LoVo (cell line): ENCODE measurements at regions not wholly inside any gene's neighbourhood (a gene's known extent, or its start where the extent isn't known, plus 50 kb on each side); places are given as distances from the start of the nearest gene placed in this dataset.

ENCODE experiments used
- DNase-seq: peaks from one replicate; pipeline ENCODE4 v3.0.0-alpha.2; 2016; ENCODE audit warnings: low spot score

DNA sequence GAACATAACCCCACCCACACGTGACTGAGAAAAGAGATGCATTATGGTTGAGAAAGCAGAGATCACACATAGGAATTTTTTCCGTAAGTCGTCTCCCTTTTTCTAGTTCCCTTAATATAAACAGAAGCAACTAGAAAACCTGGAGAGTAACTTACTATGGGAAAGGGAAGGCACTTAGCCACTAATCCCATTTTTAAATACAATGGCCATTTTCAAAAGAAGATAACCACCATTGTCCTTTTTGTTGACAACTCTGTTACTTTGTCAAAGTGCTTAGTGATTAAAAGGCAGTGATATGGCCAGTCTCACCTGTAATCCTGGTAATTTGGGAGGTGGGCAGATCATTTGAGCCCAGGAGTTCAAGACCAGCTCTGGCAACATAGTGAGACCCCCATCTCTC, 184.4 kb upstream of the UMPS start:
- DNase-seq: no peak

DNA sequence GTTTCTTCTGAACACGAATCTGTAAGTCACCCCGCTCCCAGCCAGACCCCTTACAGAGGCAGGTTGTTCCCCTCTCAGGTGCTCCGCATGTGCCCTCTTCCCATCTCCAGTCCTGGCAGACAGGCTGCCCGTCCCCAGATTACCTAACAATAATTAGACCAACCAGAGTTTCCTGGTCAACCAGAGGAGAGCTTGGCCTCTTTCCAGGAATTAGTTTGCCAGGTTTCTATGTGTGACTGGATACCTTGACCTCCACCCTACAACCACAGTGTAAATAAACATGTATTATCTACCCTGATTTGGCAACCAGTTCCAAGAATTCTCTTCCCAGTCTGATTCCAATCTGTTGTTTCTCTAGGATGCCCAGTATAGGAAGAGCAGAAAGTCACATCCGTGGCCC, 178.0 kb upstream of the UMPS start:
- peak; percentile 92 for DNase-seq

DNA sequence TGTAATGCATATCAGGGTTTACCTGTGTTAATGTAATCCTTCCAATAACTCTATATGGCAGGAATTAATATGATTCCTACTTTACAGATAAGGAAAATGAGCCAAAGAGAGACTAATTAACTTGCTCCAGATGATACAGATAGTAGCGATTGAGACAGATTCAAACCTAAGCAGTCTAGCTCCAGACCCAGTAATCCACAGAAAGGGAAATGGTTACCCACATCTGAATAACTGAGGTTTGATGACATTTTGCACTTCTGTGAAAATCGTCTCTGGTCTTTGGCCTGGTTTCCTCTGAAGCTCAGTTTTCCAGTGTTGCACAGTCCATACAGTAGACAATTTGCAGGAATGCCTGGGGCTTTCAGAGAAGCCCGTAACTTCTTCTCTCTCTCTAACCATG, 177.1 kb upstream of the UMPS start:
- no peak for DNase-seq

DNA sequence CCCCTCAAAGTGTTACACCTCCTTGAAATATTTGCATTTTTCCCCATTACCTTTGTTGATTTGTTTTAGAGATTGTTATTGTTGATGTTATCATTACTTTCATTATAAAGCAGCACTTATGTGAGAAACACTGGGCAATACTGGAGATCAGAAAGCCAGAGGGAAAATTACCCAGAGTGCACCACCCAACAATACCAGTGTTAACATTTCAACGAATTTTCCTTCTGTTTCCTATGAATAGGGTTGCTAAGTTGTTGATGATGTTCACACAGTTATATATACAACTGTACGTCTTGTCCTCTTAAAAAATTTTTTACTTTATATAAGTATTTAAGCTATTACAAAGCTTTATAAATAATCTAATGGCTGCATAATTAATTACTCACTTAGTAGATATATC, 173.6 kb upstream of the UMPS start:
- no peak for DNase-seq

DNA sequence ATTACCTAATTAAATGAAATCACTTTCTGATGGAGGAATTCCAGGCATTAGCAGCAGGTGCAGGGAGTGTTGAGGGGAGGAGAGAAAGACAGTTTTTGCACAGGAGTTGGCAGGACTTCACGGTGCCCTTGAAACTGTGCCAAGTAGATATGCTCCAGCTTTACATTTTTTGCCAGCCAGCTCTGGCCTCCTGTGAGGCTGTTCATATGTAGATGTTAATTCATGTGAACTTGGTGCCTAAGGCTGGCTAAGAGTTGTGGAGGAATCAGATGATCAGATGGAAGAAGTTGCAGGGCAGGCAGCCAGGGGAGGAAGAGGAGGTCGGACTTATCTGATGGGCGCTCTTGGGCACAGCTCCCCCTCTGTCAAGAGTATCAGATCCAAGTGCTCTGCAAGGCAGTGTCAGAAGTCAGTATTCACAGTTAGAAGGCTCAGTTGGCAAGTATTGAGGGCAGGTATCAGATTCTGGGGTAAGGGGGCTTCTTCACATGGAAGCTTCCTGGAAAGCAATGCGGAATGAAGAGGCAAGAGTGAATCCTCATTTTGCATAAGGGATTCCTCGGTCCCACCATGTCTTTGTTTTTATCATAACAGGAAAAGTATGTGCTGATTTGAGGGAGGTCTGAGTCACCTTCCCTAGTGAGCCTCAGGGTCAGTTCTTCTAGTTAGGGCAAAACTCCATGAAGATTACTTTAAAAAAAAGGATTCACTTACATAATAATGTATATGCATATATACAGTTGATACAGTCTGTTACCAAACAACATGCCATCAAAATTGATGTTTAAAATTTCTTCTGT, 172.6 kb upstream of the UMPS start:
- no peak for DNase-seq

DNA sequence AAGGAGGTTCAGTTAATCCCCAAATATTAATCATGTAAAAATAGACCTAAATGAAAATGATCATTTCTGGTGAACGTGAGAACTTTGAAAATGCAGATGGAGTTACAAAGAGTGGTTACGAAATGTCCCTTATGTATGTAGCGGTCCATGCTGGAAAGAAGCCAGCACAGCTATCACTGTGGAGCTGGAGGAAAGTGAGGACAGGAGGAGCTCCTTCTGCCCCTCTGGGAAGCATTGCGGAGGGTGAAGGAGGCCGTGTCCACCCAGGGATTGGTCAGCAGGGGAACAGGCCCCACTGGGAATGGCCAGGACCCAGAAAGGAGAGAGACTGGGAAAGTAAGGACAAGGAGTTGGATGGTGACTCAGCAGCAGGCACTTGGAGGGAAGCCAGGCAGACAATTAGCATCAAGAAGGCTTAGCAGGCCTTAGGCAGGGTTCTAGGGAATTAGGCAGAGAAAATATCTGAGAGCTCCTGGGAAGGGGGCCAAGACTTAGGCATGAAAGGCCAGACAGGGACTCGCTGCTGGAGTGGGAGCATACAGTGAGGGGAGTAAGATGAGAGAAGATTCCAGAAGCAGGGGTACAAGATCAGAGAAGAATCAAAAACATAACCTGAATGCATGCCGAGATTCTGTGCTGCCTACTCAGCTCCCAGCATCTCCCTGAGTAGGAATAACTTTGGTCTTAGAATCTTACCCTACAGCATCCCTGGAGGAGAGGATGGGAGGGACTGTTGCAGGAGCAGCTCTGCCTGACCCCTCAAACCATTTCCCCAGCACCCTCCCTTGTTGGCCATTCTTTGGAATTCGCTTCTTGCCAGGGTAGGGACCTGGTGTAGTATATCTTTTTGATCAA, 171.0 kb upstream of the UMPS start:
- DNase-seq: peak; percentile 79

DNA sequence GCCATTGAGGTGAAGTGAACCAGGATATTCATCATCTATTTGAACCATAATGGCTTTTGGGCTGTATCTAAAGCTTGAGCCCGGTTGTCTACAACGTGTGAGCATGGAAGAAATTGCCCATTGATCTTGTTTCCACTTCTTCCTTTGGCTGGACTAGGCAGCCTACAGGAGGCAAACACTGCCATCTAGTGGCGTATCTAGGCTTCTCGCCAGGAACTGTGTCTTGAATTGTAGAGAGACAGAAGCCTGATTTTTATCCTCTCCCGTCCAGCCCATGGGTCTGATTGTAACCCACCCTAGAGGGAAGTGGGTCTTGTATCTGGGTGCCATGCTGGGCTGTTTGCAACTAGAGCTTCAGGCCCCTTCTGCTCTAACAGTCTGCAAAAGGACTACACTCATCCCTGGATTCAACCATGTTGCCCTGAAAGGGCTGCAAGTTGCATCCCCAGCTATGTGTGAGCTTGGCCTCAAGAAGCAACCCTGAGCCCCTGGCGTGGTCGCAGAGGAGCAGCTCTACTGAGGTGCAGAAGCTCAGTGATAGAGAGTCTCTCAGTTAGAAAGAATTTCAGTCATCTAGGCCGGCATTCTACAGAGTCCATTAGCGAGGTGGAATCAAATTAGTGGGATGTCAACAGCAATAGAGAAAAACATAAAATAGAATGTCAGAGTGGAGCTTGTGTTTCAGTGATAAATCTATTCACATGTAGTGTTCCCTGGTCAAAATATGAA, 170.2 kb upstream of the UMPS start:
- peak; percentile 73 for DNase-seq

DNA sequence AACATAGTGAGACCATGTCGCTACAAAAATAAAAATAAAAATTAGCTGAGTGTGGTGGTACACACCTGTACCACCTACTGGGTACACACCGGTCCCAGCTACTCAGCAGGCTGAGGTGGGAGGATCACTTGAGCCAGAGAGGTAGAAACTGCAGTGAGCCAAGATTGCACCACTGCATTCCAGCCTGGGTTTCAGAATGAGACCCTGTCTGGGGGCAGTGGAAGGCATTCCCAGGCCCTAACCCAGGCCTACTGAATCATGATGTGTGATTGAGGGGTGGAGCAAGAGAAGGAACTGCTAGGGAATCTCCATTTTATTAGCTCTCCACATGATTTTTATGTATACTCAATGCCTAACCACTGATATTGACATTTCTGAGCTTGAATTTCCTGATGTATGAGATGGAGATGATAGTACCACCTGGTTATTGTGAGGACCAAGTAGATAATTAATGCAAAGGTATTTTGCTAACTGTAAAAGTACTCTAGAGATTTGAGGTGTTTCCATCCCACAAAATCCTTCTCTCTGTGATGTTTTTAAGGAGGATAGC, 169.5 kb upstream of the UMPS start:
- no peak for DNase-seq

DNA sequence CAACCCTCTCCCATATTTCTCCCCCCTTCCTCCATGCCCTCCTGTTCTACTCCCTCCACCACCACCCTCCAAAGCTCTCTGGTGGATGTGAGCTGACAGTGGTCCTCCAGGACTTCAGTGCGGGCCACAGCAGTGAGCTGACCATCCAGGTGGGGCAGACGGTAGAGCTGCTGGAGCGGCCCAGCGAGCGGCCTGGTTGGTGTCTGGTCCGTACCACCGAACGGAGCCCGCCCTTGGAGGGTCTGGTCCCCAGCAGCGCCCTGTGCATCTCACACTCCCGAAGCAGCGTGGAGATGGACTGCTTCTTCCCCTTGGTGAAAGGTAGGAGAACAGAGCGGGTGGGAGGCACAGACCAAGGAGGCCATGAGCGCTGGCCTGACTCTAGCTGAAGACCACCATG, 167.5 kb upstream of the UMPS start:
- DNase-seq: no peak

DNA sequence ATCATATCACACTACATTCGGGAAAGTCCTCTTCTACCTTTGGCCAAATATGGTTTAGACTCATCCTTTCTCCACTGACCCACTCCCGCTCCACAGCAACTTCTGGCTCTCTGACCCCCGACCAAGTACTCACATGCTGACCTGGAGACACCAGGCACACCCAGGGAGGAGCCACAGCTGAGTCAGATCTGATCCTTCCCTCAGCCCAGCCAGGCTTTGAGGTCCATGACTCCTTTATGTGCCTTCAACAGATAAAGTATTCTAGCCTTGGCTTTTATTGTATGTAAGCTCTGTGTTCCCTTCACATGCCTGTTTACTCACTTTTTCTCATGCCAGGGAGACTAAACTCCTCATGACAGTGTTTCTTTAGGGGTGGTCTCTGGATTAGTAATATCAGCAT, 166.9 kb upstream of the UMPS start:
- peak; percentile 19 for DNase-seq

DNA sequence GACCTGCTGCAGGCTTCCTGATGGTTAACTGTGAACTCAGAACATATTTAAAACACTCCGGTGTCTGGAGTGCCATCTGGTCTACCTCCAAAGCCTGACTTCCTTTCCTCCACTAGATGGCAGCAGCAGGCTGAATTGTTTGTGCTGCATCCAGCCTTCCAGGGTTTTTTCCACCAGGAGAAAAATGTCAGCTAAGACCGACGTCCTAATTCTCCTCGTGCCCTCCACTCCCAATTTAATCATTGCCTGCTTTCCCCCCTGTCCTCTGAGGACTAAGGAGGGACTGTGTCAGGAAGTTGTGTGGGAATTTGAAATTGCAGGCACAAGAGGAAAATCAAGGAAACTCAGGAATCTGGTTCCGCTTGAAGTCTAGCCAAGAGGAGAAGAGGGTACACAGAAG, 165.2 kb upstream of the UMPS start:
- peak; percentile 80 for DNase-seq

DNA sequence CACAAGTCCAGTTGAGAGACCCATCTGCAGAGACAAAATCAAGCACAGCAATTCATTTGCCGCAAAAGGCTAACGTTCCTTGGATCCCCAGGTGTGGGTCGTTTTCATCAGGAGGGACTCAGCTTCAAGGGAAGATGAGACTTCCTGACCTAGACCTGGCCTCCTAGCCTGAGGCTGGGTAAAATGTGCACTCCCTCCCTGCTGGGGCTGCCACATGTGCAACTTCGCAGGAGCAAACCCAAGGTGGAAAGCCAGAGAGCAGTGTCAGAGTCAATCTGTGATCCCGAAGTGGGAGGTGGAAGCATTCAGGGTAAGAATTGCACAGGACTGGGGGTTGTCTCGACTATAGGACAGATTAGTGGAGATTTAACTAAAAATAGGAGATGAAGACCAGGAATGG, 164.7 kb upstream of the UMPS start:
- no peak for DNase-seq

DNA sequence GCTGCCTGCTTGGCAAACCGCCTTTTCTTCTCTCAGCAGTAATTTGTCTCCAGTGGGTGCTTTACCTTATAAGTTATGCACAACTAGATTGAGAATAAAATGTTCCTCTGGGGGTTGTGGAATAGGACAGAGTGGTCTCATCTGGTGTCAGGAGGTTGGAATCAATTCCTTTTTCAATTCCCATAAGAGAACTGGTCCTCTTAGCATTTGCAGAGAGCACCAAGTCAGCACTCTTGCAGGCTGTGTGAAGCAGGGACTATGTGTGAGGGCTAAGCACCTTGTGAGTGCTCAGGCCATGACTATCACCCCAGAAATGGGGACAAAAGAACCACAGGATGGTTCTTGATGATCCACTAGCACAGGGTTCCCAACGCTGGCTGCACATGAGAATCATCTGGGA, 163.6 kb upstream of the UMPS start:
- no peak for DNase-seq

DNA sequence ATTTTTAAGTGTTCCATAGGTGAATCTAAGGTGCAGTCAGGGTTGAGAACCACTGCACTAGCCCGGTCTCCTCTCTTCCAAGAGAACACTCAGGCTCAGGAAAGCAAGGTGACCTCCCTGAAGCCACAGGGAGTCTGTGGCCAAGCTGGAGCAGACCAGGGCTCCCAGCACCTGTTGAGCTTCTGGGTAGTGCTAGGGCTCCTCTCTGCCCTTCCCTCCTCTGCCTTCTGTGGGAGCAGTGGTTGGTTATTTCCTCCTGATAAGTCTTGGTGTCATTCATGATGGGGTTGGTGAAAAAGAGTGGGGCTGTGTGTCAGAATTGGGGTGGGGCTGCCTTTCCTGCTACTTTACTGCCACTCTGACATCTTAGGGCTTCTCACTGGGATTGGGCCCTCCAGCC, 163.1 kb upstream of the UMPS start:
- DNase-seq: no peak

DNA sequence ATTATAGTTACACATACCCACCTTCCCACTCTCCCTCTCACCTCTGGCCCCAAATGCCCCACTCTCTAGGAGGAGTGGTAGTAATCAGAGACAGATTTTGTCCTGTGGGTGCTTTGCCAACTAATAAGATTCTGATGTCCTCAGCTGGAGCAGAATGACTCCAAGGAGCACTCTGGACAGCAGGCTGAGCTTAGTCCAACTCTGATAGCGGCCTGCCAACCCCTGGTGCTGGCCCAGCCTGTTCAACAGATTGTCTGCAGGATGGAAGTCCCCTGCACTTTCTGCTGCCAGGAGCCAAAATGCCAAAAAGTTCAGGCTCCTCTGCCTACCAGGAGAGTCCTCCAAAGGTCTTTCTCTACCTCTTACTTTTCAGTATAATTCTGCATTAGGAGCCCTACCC, 160.5 kb upstream of the UMPS start:
- no peak for DNase-seq

DNA sequence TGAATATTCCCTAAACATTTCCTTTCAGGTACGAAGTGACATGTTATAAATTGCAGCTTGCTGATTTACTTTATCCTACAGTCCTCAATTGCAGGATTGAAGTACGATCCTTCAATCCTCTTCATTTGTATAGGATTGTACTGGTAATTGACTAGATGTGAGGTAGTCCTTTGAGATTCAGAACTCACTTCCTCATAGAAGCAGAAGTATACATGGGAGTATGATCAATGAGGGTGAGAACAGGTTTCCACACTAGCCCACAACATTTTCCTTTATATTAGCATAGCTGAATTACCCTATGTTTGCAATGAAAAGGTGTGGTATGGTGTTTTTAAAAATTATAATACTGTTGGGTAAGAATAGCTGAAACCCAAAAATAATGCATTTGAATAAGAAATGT, 160.0 kb upstream of the UMPS start:
- no peak for DNase-seq

DNA sequence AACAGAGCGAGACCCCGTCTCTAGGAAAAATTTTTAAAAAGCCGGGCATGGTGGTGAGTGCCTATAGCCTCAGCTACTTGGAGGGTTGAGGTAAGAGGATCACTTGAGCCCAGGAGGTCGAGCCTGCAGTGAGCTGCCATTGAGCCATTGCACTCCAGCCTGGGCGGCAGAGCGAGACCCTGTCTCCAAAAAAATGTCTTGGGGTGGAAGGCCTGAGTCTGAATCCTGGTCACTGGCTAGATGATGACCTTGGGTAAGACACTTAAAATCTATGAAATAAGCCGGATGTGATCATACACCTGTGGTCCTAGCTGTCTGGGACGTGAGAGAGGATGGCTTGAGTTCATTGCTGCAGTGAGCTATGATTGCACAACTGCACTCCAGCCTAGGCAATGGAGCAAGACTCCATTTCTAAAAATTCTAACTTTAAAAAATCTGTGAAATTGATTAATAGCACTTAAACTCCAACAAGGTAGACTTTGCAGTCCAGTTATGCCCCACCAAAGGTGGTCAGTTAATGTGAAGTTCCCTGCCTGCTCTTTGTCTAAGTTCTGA, 157.3 kb upstream of the UMPS start:
- DNase-seq: no peak

DNA sequence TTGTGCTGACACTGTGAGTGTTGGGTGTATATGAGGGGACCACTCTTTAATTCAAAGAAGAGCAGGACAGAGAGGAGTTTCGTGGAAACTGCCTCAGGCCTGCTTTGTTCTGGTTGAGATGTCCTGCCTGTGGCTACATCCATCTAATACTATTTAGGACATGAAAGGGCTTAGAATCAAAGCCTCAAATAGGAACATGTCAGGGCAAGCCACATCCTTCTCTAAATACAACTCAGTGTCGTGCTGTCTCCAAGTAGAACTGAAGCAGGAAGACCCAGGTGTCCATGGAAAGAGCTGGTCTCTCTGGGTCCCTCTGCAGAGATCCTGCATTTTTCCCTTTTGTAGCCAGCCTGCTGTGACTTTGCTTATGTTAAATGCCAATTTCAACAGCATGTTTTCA, 156.2 kb upstream of the UMPS start:
- no peak for DNase-seq

DNA sequence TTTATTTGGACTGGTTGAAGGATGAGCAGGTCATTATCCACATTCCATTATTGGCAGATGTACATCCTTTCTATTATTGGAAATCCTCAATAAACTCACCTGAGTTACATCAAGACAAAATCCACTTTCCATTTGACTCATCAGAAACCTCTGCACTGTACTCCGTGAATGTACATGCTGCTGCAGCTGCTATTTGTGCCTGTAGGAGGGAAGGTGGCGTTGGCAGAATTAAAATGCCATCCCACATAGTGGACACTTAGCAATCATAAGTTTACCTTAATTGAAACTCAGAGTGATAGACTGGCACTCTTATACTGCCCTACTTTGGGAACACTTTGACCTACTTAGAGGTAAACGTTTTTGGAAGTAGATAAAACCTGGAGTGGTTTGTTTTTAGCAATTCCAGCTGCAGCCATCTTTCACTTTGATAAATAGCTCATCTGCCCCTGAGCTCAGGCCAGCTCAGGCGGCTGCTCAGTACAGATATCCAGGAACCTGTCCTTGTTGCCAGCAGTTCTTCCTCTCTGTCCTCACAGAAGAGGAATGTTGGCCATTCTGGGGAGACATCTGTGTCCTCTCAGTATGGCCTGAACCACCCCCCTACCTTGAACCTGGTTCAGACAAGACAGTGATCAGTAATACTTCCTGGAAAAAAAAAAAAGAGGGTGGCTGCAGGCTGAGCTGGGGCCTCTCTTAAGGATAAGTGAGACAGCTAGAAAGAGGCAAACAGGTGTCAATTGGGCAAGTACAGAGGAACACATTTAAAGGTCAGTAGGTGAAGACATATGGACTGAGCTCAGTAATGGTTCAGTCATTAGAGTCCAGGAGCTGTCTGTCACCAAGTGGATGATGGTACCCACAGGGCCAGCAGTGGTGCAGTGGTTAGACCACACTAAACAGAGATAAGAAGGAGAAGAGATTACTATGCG, 153.4 kb upstream of the UMPS start:
- no peak for DNase-seq

DNA sequence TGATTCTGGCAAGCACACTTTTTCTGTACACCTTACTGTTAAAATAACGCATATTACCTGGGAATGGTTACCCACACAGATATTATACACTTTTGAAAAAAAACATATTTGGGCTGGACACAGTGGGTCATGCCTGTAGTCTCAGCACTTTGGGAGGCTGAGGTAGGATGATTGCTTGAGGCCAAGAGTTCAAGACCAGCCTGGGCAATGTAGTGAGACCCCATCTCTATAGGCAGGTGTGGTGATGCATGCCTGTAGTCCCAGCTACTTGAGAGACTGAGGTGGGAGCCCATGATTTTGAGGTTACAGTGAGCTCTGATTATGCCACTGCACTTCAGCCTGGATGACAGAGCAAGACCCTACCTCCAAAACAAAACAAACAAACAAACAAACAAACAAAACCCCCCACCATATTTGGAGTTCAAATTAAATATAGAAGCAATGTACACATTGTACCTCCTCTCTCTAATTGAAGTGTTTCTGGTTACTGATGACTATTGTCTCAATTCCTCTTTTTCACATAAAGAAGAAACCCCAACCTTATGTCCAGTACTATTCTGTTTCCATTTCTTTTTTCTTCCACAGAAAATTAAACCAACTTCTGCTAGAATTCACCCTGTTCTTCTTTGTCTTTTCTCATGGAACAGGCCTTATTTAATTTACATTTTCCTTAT, 152.6 kb upstream of the UMPS start:
- DNase-seq: no peak

DNA sequence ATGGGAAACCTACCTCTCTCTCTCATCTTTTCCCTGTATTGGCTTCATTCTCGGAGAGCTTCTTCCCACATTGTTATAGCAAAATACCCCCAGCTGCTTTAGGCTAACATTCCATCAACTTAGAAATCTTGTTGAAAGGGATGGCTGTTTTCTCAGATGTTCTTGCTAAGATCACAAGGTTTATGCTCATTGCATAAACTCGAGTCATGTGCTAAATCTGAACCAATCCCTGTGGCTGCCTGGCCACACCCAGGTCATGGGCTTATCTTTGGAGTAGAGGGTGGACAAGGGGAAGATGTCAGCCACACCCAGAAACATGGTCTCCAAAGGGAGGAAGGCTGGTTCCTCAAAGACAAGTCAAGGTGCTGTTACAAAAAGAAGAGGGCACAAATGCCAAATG, 150.6 kb upstream of the UMPS start:
- DNase-seq: no peak
